IMR-90 (cell line): ENCODE measurements at regions not wholly inside any gene's neighbourhood (a gene's known extent, or its start where the extent isn't known, plus 50 kb on each side); places are given as distances from the start of the nearest gene placed in this dataset.

ENCODE experiments used
- ATAC-seq: fragments of 200-7000 bp; cut with Tn5 transposase; 2 replicates; pipeline ENCODE4 v1.9.1; 2020; ENCODE audit warnings: low read depth, mild to moderate bottlenecking, moderate library complexity
- BruUV-seq: library from RNA; stranded (reverse); fragments of 400-500 nt; replicated peaks from 2 replicates; lab custom pipeline; 2021; lab: Mats Ljungman, UMichigan
- CTCF ChIA-PET: fragments of 300-600 bp; formaldehyde crosslinking; extraction: SDS; loops from one replicate; lab custom pipeline; 2021; ENCODE audit warnings: antibody characterized with exemption; lab: Yijun Ruan, JAX
- POLR2A ChIA-PET: fragments of 300-600 bp; sonication (Branson Sonifier 250); formaldehyde crosslinking; loops from one replicate; lab custom pipeline; 2022; ENCODE audit warnings: antibody characterized with exemption; ENCODE audit not compliant: unreplicated experiment; lab: Charles Lee
- DNase-seq: peaks from one replicate; pipeline ENCODE4 v3.0.0; 2013
- H2AFZ ChIP-seq: replicated peaks from 2 replicates; pipeline ENCODE3; 2013; ENCODE audit warnings: low read length, mild to moderate bottlenecking; ENCODE audit not compliant: poor library complexity
- H2AK5ac ChIP-seq: 2 replicates; pipeline ENCODE4 v1.6.1; 2013; ENCODE audit warnings: low read depth, low read length, inconsistent platforms
- H2AK9ac ChIP-seq: replicated peaks from 2 replicates; pipeline ENCODE3; 2013; ENCODE audit warnings: mild to moderate bottlenecking, low read depth, low read length, moderate library complexity; ENCODE audit not compliant: poor library complexity
- H2BK120ac ChIP-seq: 2 replicates; pipeline ENCODE4 v1.6.1; 2013; ENCODE audit warnings: low read depth, low read length, inconsistent platforms
- H2BK15ac ChIP-seq: 3 replicates; pipeline ENCODE4 v1.6.1; 2013; ENCODE audit warnings: low read depth, low read length, inconsistent platforms
- H2BK20ac ChIP-seq: 2 replicates; pipeline ENCODE4 v1.6.1; 2013; ENCODE audit warnings: low read depth, mild to moderate bottlenecking, inconsistent platforms, low read length, moderate library complexity
- H2BK5ac ChIP-seq: 2 replicates; pipeline ENCODE4 v1.6.1; 2013; ENCODE audit warnings: mild to moderate bottlenecking, low read depth, low read length, inconsistent platforms; ENCODE audit not compliant: poor library complexity, severe bottlenecking
- H3K14ac ChIP-seq: replicated peaks from 2 replicates; pipeline ENCODE4 v1.6.1; 2013; ENCODE audit warnings: low read depth, low read length, inconsistent platforms
- H3K18ac ChIP-seq: 2 replicates; pipeline ENCODE4 v1.6.1; 2013; ENCODE audit warnings: low read depth, low read length, control low read depth
- H3K23ac ChIP-seq: 2 replicates; pipeline ENCODE4 v1.6.1; 2013; ENCODE audit warnings: low read depth, low read length, inconsistent platforms
- H3K27ac ChIP-seq: 2 replicates; pipeline ENCODE4 v1.5.1; 2013; ENCODE audit warnings: mild to moderate bottlenecking, control low read depth, low read length; ENCODE audit not compliant: insufficient read depth
- H3K27me3 ChIP-seq: 2 replicates; pipeline ENCODE4 v1.6.1; 2013; ENCODE audit warnings: low read length; ENCODE audit not compliant: control insufficient read depth, insufficient read depth
- H3K36me3 ChIP-seq: 2 replicates; pipeline ENCODE4 v1.6.1; 2013; ENCODE audit warnings: low read length, mixed read lengths; ENCODE audit not compliant: control insufficient read depth, insufficient read depth
- H3K4ac ChIP-seq: 2 replicates; pipeline ENCODE4 v1.6.1; 2013; ENCODE audit warnings: low read depth, low read length, inconsistent platforms
- H3K4me1 ChIP-seq: 2 replicates; pipeline ENCODE4 v1.6.1; 2013; ENCODE audit warnings: low read length, mixed read lengths; ENCODE audit not compliant: control insufficient read depth, insufficient read depth
- H3K4me2 ChIP-seq: 2 replicates; pipeline ENCODE4 v1.6.1; 2013; ENCODE audit warnings: low read depth, mild to moderate bottlenecking, control low read depth, low read length, moderate library complexity
- H3K4me3 ChIP-seq: 2 replicates; pipeline ENCODE4 v1.5.1; 2013; ENCODE audit warnings: low read depth, mild to moderate bottlenecking, control low read depth, low read length, moderate library complexity; ENCODE audit not compliant: insufficient read depth
- H3K56ac ChIP-seq: 2 replicates; pipeline ENCODE4 v1.6.1; 2013; ENCODE audit warnings: low read length, inconsistent platforms; ENCODE audit not compliant: insufficient read depth; ENCODE audit errors: extremely low read depth
- H3K79me1 ChIP-seq, 2 experiments: 2 replicates each; pipeline ENCODE4 v1.6.1; 2013; ENCODE audit warnings: low read length in 2 of 2, inconsistent platforms in 1 of 2, low read depth in 1 of 2
- H3K9ac ChIP-seq: 2 replicates; pipeline ENCODE4 v1.6.1; 2013; ENCODE audit warnings: low read depth, low read length, control low read depth
- H3K9me1 ChIP-seq: 2 replicates; pipeline ENCODE4 v1.6.1; 2013; ENCODE audit warnings: low read length, inconsistent platforms; ENCODE audit not compliant: insufficient read depth
- H3K9me3 ChIP-seq: 2 replicates; pipeline ENCODE4 v1.6.1; 2013; ENCODE audit warnings: low read length; ENCODE audit not compliant: control insufficient read depth, insufficient read depth
- H4K20me1 ChIP-seq: 2 replicates; pipeline ENCODE4 v1.6.1; 2013; ENCODE audit warnings: low read length, inconsistent platforms; ENCODE audit not compliant: insufficient read depth
- H4K5ac ChIP-seq: 2 replicates; pipeline ENCODE4 v1.6.1; 2013; ENCODE audit warnings: mild to moderate bottlenecking, low read depth, low read length, control low read depth
- H4K8ac ChIP-seq, 2 experiments: 2 replicates each; pipeline ENCODE4 v1.6.1; 2013; ENCODE audit warnings: low read depth in 2 of 2, low read length in 2 of 2, control low read depth in 1 of 2, inconsistent platforms in 1 of 2
- H4K91ac ChIP-seq: 2 replicates; pipeline ENCODE4 v1.6.1; 2013; ENCODE audit warnings: low read depth, low read length, inconsistent platforms; ENCODE audit not compliant: insufficient read depth
- BHLHE40 ChIP-seq: fragments of 150-350 bp; IDR thresholded peaks from 2 replicates; pipeline ENCODE4 v1.6.1; 2016; ENCODE audit warnings: mild to moderate bottlenecking, low read depth, low read length
- CEBPB ChIP-seq: IDR thresholded peaks from 2 replicates; pipeline ENCODE4 v1.6.1; 2012; ENCODE audit warnings: low read depth, low read length, improper control_type of control experiment
- CHD1 ChIP-seq: IDR thresholded peaks from 2 replicates; pipeline ENCODE4 v1.6.1; 2012; ENCODE audit warnings: low read depth, low read length, improper control_type of control experiment
- CTCF ChIP-seq: conservative IDR thresholded peaks from 2 replicates; pipeline ENCODE4 v1.5.1; 2012; ENCODE audit warnings: mild to moderate bottlenecking, low read depth, low read length, improper control_type of control experiment
- ELK1 ChIP-seq: fragments of 150-350 bp; IDR thresholded peaks from 2 replicates; pipeline ENCODE4 v1.6.1; 2016; ENCODE audit warnings: low read depth, mild to moderate bottlenecking, low read length, moderate library complexity, borderline replicate concordance
- FOS ChIP-seq: fragments of 150-350 bp; IDR thresholded peaks from 2 replicates; pipeline ENCODE4 v1.6.1; 2016; ENCODE audit warnings: low read depth, low read length
- MAFK ChIP-seq: IDR thresholded peaks from 2 replicates; pipeline ENCODE4 v1.6.1; 2012; ENCODE audit warnings: low read depth, low read length, improper control_type of control experiment
- MXI1 ChIP-seq: IDR thresholded peaks from 2 replicates; pipeline ENCODE4 v1.6.1; 2012; ENCODE audit warnings: low read depth, mild to moderate bottlenecking, low read length, moderate library complexity, borderline replicate concordance
- NFE2L2 ChIP-seq: fragments of 150-350 bp; IDR thresholded peaks from 2 replicates; pipeline ENCODE4 v1.6.1; 2016; ENCODE audit warnings: low read depth, mild to moderate bottlenecking, low read length
- POLR2A ChIP-seq: IDR thresholded peaks from 2 replicates; pipeline ENCODE4 v1.6.1; 2012; ENCODE audit warnings: mild to moderate bottlenecking, low read depth, low read length
- RAD21 ChIP-seq: IDR thresholded peaks from 2 replicates; pipeline ENCODE4 v1.6.1; 2012; ENCODE audit warnings: low read length, improper control_type of control experiment
- RCOR1 ChIP-seq: IDR thresholded peaks from 2 replicates; pipeline ENCODE4 v1.6.1; 2012; ENCODE audit warnings: mild to moderate bottlenecking, low read length, improper control_type of control experiment; ENCODE audit not compliant: insufficient replicate concordance
- RFX5 ChIP-seq: IDR thresholded peaks from 2 replicates; pipeline ENCODE4 v1.8.0; 2012; ENCODE audit warnings: low read depth, mild to moderate bottlenecking, low read length, moderate library complexity
- SMC3 ChIP-seq: fragments of 150-350 bp; IDR thresholded peaks from 2 replicates; pipeline ENCODE4 v1.6.1; 2016; ENCODE audit warnings: low read depth, mild to moderate bottlenecking, antibody characterized with exemption, low read length, moderate library complexity
- WGBS, 2 experiments: methylation state at CpG; one replicate each; pipeline versions ENCODE4 v1.1.5 to v1.1.7; 2013; ENCODE audit warnings: missing lambda C conversion rate in 2 of 2; ENCODE audit not compliant: insufficient read length in 1 of 2; ENCODE audit errors: extremely low coverage in 2 of 2; 5-methylcytosine and 5-hydroxymethylcytosine counted together
- dilution Hi-C: fragments of 300-500 bp; cut with HindIII; formaldehyde crosslinking; loops from one replicate; pipeline ENCODE4 v1.14.3; 2018; ENCODE audit warnings: low sequenced_read_pairs; ENCODE audit not compliant: unreplicated experiment
- in situ Hi-C: fragments of 300-500 bp; cut with MboI; formaldehyde crosslinking; loops from 3 replicates; pipeline ENCODE4 v1.14.3; 2019; ENCODE audit warnings: low sequenced_read_pairs, inconsistent platforms, mixed read lengths
- intact Hi-C: fragments of 100-400 bp; cut with micrococcal nuclease; formaldehyde crosslinking; loops from 2 replicates; pipeline ENCODE4 v1.10.0; 2022

GRCh38 chr3:152729906-152730305 is 105.0 kb upstream of the P2RY1 start:
- H2BK20ac ChIP-seq, result no peak overlapping the region
- peaks cover 1% of the 10 kb centered on the region; the same call in 1 of the 2 replicates for H3K4me1 ChIP-seq
- H2AK9ac ChIP-seq, result no peak overlapping the region
- H2BK5ac ChIP-seq, result no peak overlapping the region
- H3K4me2 ChIP-seq, result no peak overlapping the region
- H4K5ac ChIP-seq, result no peak overlapping the region
- ChIA-PET POLR2A (no interaction called here), CTCF (no interaction called here)
- H3K23ac ChIP-seq, result no peak overlapping the region
- DNase-seq, result no peak
- dilution Hi-C loops (no loop called here), intact Hi-C loops (no loop called here), in situ Hi-C loops (no loop called here)
- no peaks in the 10 kb centered on the region for H3K36me3 ChIP-seq
- H2AK5ac ChIP-seq, result no peak overlapping the region
- H4K8ac ChIP-seq, result no peak overlapping the region
- TF ChIP-seq NFE2L2 (no peak), SMC3 (no peak), MXI1 (no peak), CHD1 (no peak), ELK1 (no peak), MAFK (no peak), FOS (no peak), RAD21 (no peak), BHLHE40 (no peak), CEBPB (no peak), RFX5 (no peak), CTCF (no peak), RCOR1 (no peak), POLR2A (no peak)
- no peaks in the 10 kb centered on the region for H4K20me1 ChIP-seq
- H3K27me3 ChIP-seq, result no peaks in the 10 kb centered on the region
- no peaks in the 10 kb centered on the region for H3K79me1 ChIP-seq
- no peak overlapping the region for H3K56ac ChIP-seq
- no peak overlapping the region for H3K9ac ChIP-seq
- no peak overlapping the region for H2BK15ac ChIP-seq
- no peak overlapping the region for H3K4me3 ChIP-seq
- H2AFZ ChIP-seq, result no peak overlapping the region
- no CpG with 5 or more reads among the region's 5 CpGs for WGBS, 2 experiments
- no peak overlapping the region for H3K18ac ChIP-seq
- no peak overlapping the region for H2BK120ac ChIP-seq
- no peak overlapping the region for H4K91ac ChIP-seq
- no peak overlapping the region for H3K14ac ChIP-seq
- BruUV-seq, result no TSS peak
- no peak overlapping the region for H3K27ac ChIP-seq
- no peak overlapping the region for H3K4ac ChIP-seq
- H3K9me3 ChIP-seq, result no peaks in the 10 kb centered on the region
- no peaks in the 10 kb centered on the region for H3K9me1 ChIP-seq
- no peak for ATAC-seq
